Activated T-helper 1 cell treated with anti-CD3 and anti-CD28 coated beads, Interleukin-12 subunit alpha, Interleukin-12 subunit beta, Interleukin-2, Interleukin-4 antibody, amounts not matched to agents 30 ng/mL and 10 ng/mL and 1 ng/mL, durations not matched to agents 14 hours and 24 hours and 36 hours (primary cell): ENCODE measurements at regions not wholly inside any gene's neighbourhood (a gene's known extent, or its start where the extent isn't known, plus 50 kb on each side); places are given as distances from the start of the nearest gene placed in this dataset.
"Not testable (repeated sequence)": the region's sequence is repeated elsewhere in the genome, so short reads cannot be mapped to it uniquely, and the experiment has no call there.

Experiments used
- DNase-seq: peaks from one replicate; pipeline ENCODE4 v3.0.0; 2021; ENCODE audit warnings: low spot score
- H3K27ac Mint-ChIP-seq: one replicate; pipeline ENCODE4 v1.8.0; 2021; ENCODE audit warnings: mild to moderate bottlenecking, mixed read lengths
- H3K27me3 Mint-ChIP-seq: one replicate; pipeline ENCODE4 v1.8.0; 2022; ENCODE audit warnings: mild to moderate bottlenecking, moderate library complexity, mixed read lengths; ENCODE audit not compliant: insufficient read depth
- H3K36me3 Mint-ChIP-seq: one replicate; pipeline ENCODE4 v1.8.0; 2021; ENCODE audit warnings: low read depth, mixed read lengths
- H3K4me1 Mint-ChIP-seq: one replicate; pipeline ENCODE4 v1.8.0; 2021; ENCODE audit warnings: low read depth, mixed read lengths
- H3K4me3 Mint-ChIP-seq: one replicate; pipeline ENCODE4 v1.8.0; 2021; ENCODE audit warnings: mild to moderate bottlenecking, moderate library complexity, mixed read lengths
- H3K9me3 Mint-ChIP-seq: one replicate; pipeline ENCODE4 v1.8.0; 2021; ENCODE audit warnings: mixed read lengths
- intact Hi-C: fragments of 100-400 bp; cut with micrococcal nuclease; formaldehyde crosslinking; loops from one replicate; pipeline ENCODE4 v1.15.1; 2024

- DNase-seq: no peak
- no peaks in the 10 kb centered on the region for H3K9me3 Mint-ChIP-seq
- H3K27me3 Mint-ChIP-seq: no peaks in the 10 kb centered on the region
- no peaks in the 10 kb centered on the region for H3K36me3 Mint-ChIP-seq
- intact Hi-C loops: no loop called here
- H3K4me3 Mint-ChIP-seq: no peak overlapping the region
- no peaks in the 10 kb centered on the region for H3K4me1 Mint-ChIP-seq
- no peak overlapping the region for H3K27ac Mint-ChIP-seq
These were observed 505.7 kb upstream of the IL12A start for GRCh38 chr3:159482994-159483367.

GRCh38 chr3:159486580-159486979, 502.1 kb upstream of the IL12A start:
- intact Hi-C loops: no loop called here
- no peak for DNase-seq
- Mint-ChIP-seq H3K36me3 (no peaks in the 10 kb centered on the region), H3K4me3 (no peak overlapping the region), H3K27me3 (no peaks in the 10 kb centered on the region), H3K27ac (no peak overlapping the region), H3K9me3 (no peaks in the 10 kb centered on the region), H3K4me1 (no peaks in the 10 kb centered on the region)

- no peak overlapping the region for H3K27ac Mint-ChIP-seq
- H3K4me1 Mint-ChIP-seq: no peaks in the 10 kb centered on the region
- H3K36me3 Mint-ChIP-seq: no peaks in the 10 kb centered on the region
- no peaks in the 10 kb centered on the region for H3K9me3 Mint-ChIP-seq
- no peak overlapping the region for H3K4me3 Mint-ChIP-seq
- H3K27me3 Mint-ChIP-seq: no peaks in the 10 kb centered on the region
- intact Hi-C loops: no loop called here
- DNase-seq: no peak
These were observed 501.3 kb upstream of the IL12A start for GRCh38 chr3:159487304-159487703.

- Mint-ChIP-seq H3K27me3 (no peaks in the 10 kb centered on the region), H3K36me3 (no peaks in the 10 kb centered on the region), H3K4me1 (no peaks in the 10 kb centered on the region), H3K27ac (no peak overlapping the region), H3K4me3 (no peak overlapping the region), H3K9me3 (no peaks in the 10 kb centered on the region)
- intact Hi-C loops: no loop called here
- DNase-seq: no peak
These were observed 500.0 kb upstream of the IL12A start for GRCh38 chr3:159488602-159489001.

- intact Hi-C loops: no loop called here
- no peaks in the 10 kb centered on the region for H3K27me3 Mint-ChIP-seq
- no peak overlapping the region for H3K27ac Mint-ChIP-seq
- no peaks in the 10 kb centered on the region for H3K36me3 Mint-ChIP-seq
- H3K4me1 Mint-ChIP-seq: no peaks in the 10 kb centered on the region
- DNase-seq: no peak
- H3K4me3 Mint-ChIP-seq: no peak overlapping the region
- H3K9me3 Mint-ChIP-seq: no peaks in the 10 kb centered on the region
These were observed 491.3 kb upstream of the IL12A start for GRCh38 chr3:159497361-159497760.

GRCh38 chr3:159499031-159499793, 489.4 kb upstream of the IL12A start:
- H3K27me3 Mint-ChIP-seq: no peaks in the 10 kb centered on the region
- H3K4me1 Mint-ChIP-seq: no peaks in the 10 kb centered on the region
- intact Hi-C loops: no loop called here
- no peak for DNase-seq
- H3K36me3 Mint-ChIP-seq: no peaks in the 10 kb centered on the region
- H3K9me3 Mint-ChIP-seq: no peaks in the 10 kb centered on the region
- no peak overlapping the region for H3K4me3 Mint-ChIP-seq
- no peak overlapping the region for H3K27ac Mint-ChIP-seq

GRCh38 chr3:159501029-159501428, 487.6 kb upstream of the IL12A start:
- Mint-ChIP-seq H3K4me3 (no peak overlapping the region), H3K4me1 (no peaks in the 10 kb centered on the region), H3K9me3 (no peaks in the 10 kb centered on the region), H3K27ac (no peak overlapping the region), H3K27me3 (no peaks in the 10 kb centered on the region), H3K36me3 (no peaks in the 10 kb centered on the region)
- DNase-seq: no peak
- intact Hi-C loops: no loop called here

- DNase-seq: no peak
- no peak overlapping the region for H3K4me3 Mint-ChIP-seq
- no peak overlapping the region for H3K27ac Mint-ChIP-seq
- H3K9me3 Mint-ChIP-seq: peaks cover 2% of the 10 kb centered on the region
- no peaks in the 10 kb centered on the region for H3K27me3 Mint-ChIP-seq
- no peaks in the 10 kb centered on the region for H3K4me1 Mint-ChIP-seq
- no peaks in the 10 kb centered on the region for H3K36me3 Mint-ChIP-seq
- intact Hi-C loops: no loop called here
These were observed 485.6 kb upstream of the IL12A start for GRCh38 chr3:159502986-159503385.

GRCh38 chr3:159510988-159511387, 477.6 kb upstream of the IL12A start:
- intact Hi-C loops, H3K9me3 Mint-ChIP-seq, H3K27ac Mint-ChIP-seq, H3K4me3 Mint-ChIP-seq, DNase-seq, H3K4me1 Mint-ChIP-seq, H3K27me3 Mint-ChIP-seq, H3K36me3 Mint-ChIP-seq: not testable (repeated sequence)

- intact Hi-C loops: no loop called here
- Mint-ChIP-seq H3K9me3 (peaks cover 2% of the 10 kb centered on the region), H3K36me3 (no peaks in the 10 kb centered on the region), H3K27me3 (peaks cover 2% of the 10 kb centered on the region), H3K27ac (no peak overlapping the region), H3K4me3 (no peak overlapping the region), H3K4me1 (no peaks in the 10 kb centered on the region)
- DNase-seq: no peak
These were observed 475.2 kb upstream of the IL12A start for GRCh38 chr3:159513444-159513843.

- H3K9me3 Mint-ChIP-seq: no peaks in the 10 kb centered on the region
- intact Hi-C loops: no loop called here
- no peaks in the 10 kb centered on the region for H3K4me1 Mint-ChIP-seq
- no peak overlapping the region for H3K4me3 Mint-ChIP-seq
- H3K27me3 Mint-ChIP-seq: peaks cover 2% of the 10 kb centered on the region
- no peaks in the 10 kb centered on the region for H3K36me3 Mint-ChIP-seq
- no peak overlapping the region for H3K27ac Mint-ChIP-seq
- DNase-seq: no peak
These were observed 474.7 kb upstream of the IL12A start for GRCh38 chr3:159513867-159514380.

GRCh38 chr3:159517105-159517504, 471.5 kb upstream of the IL12A start:
- H3K4me1 Mint-ChIP-seq: no peaks in the 10 kb centered on the region
- H3K27ac Mint-ChIP-seq: no peak overlapping the region
- DNase-seq: no peak
- H3K9me3 Mint-ChIP-seq: no peaks in the 10 kb centered on the region
- intact Hi-C loops: no loop called here
- H3K27me3 Mint-ChIP-seq: peaks cover 2% of the 10 kb centered on the region
- no peak overlapping the region for H3K4me3 Mint-ChIP-seq
- no peaks in the 10 kb centered on the region for H3K36me3 Mint-ChIP-seq

GRCh38 chr3:159520638-159521037, 468.0 kb upstream of the IL12A start:
- no peaks in the 10 kb centered on the region for H3K9me3 Mint-ChIP-seq
- intact Hi-C loops: no loop called here
- no peaks in the 10 kb centered on the region for H3K36me3 Mint-ChIP-seq
- no peak overlapping the region for H3K4me3 Mint-ChIP-seq
- no peak for DNase-seq
- H3K27ac Mint-ChIP-seq: no peak overlapping the region
- no peaks in the 10 kb centered on the region for H3K4me1 Mint-ChIP-seq
- peaks cover 2% of the 10 kb centered on the region for H3K27me3 Mint-ChIP-seq

- H3K4me1 Mint-ChIP-seq: no peaks in the 10 kb centered on the region
- peaks cover 2% of the 10 kb centered on the region for H3K27me3 Mint-ChIP-seq
- no peaks in the 10 kb centered on the region for H3K36me3 Mint-ChIP-seq
- no peak for DNase-seq
- intact Hi-C loops: no loop called here
- H3K27ac Mint-ChIP-seq: no peak overlapping the region
- H3K9me3 Mint-ChIP-seq: no peaks in the 10 kb centered on the region
- H3K4me3 Mint-ChIP-seq: no peak overlapping the region
These were observed 466.4 kb upstream of the IL12A start for GRCh38 chr3:159522276-159522675.
